ENCODE measurements at regions not wholly inside any gene's neighbourhood (a gene's known extent, or its start where the extent isn't known, plus 50 kb on each side); places are given as distances from the start of the nearest gene placed in this dataset.

DNA sequence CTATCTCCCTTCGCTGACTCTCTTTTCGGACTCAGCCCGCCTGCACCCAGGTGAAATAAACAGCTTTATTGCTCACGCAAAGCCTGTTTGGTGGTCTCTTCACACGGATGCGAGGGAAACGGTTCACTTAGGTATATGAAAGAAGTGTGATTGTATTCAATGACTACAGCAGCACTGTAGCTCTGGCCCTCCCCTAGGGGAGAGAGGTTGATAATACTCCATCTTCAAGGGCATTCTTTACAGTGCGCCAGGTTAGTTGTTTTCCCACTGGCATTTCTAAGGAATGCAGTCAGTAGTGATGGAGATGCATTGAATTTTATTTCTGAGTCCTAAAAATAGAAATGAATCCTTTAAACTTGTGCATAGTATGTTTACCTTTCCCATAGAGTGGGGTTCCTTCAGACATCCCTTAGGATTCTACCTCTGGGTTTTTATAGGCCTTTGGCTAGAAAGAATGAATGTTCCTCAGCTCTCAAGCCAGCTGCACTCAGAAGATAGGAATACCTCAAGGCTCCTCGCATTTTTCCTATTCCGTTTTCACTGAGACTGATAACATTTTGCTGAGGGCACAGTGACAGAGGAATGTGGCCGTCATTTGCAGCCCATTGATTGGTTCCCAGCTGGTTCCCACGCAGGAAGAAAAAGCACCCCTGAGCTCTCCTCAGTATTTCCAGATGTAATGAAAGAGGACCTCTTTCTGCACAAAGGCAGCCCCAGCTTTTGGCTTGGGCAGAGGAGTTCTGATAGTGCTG, 131.8 kb upstream of the C2CD4B start:
- no peak overlapping the region for H3K9ac ChIP-seq (ENCODE audit: insufficient read depth, low read length)
- no peaks in the 10 kb centered on the region for H4K20me1 ChIP-seq (ENCODE audit: control insufficient read depth, extremely low read depth, insufficient read depth, low read length)
- no peak overlapping the region for H2AFZ ChIP-seq (ENCODE audit: low read length)
- DNase-seq (ENCODE audit: low read depth in 2 of 2) = no peak
- H3K36me3 ChIP-seq (ENCODE audit: control insufficient read depth, insufficient read depth, low read length) = no peaks in the 10 kb centered on the region
- no peak for TF ChIP-seq EZH2 (IDR thresholded peaks at IDR 0.05; ENCODE audit: low read length, missing control alignments)
- TF ChIP-seq, protein P1, sequence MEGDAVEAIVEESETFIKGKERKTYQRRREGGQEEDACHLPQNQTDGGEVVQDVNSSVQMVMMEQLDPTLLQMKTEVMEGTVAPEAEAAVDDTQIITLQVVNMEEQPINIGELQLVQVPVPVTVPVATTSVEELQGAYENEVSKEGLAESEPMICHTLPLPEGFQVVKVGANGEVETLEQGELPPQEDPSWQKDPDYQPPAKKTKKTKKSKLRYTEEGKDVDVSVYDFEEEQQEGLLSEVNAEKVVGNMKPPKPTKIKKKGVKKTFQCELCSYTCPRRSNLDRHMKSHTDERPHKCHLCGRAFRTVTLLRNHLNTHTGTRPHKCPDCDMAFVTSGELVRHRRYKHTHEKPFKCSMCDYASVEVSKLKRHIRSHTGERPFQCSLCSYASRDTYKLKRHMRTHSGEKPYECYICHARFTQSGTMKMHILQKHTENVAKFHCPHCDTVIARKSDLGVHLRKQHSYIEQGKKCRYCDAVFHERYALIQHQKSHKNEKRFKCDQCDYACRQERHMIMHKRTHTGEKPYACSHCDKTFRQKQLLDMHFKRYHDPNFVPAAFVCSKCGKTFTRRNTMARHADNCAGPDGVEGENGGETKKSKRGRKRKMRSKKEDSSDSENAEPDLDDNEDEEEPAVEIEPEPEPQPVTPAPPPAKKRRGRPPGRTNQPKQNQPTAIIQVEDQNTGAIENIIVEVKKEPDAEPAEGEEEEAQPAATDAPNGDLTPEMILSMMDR (conservative IDR thresholded peaks at IDR 0.05 in 1 of 2, IDR thresholded peaks at IDR 0.05 in 1 of 2; ENCODE audit: low read depth in 1 of 2, low read length in 2 of 2) = no peak
- no peak overlapping the region for H3K4me3 ChIP-seq (replicated peaks in 1 of 4; ENCODE audit: control extremely low read depth in 1 of 4, insufficient read depth in 1 of 4, low read depth in 3 of 4, low read length in 4 of 4)
- H3K4me1 ChIP-seq (ENCODE audit: control insufficient read depth, extremely low read depth, insufficient read depth, low read length) = no peaks in the 10 kb centered on the region
- no peaks in the 10 kb centered on the region for H3K9me3 ChIP-seq (ENCODE audit: control insufficient read depth, insufficient read depth, low read depth, low read length)
- H3K4me2 ChIP-seq (ENCODE audit: extremely low read depth, insufficient read depth, low read length) = no peak overlapping the region
- H3K27me3 ChIP-seq (ENCODE audit: control insufficient read depth, insufficient read depth, low read length) = peaks cover 8% of the 10 kb centered on the region
- H3K27ac ChIP-seq (ENCODE audit: insufficient read depth, low read length) = no peak overlapping the region
- H3K79me2 ChIP-seq (ENCODE audit: control insufficient read depth, insufficient read depth, low read length) = no peaks in the 10 kb centered on the region

DNA sequence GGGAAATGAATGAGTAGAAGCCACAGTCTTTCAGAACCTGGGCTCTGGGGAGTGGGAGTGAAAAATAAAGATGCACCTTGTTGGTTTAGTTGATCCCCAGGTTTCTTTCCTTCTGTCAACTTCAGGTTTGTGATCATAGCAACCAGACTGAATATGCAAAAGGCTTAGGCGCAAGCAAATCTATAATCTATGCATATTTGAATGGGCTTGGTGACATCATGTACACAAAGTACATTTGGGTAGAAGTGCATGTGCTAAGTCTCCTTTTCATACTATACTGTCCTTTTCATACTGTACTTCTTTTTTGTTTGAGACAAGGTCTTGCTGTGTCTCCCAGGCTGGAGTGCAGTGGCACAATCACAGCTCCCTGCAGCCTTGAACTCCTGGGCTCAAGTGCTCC, 132.4 kb upstream of the C2CD4B start:
- no peak overlapping the region for H3K9ac ChIP-seq (ENCODE audit: insufficient read depth, low read length)
- H4K20me1 ChIP-seq (ENCODE audit: control insufficient read depth, extremely low read depth, insufficient read depth, low read length) = no peaks in the 10 kb centered on the region
- no peaks in the 10 kb centered on the region for H3K4me1 ChIP-seq (ENCODE audit: control insufficient read depth, extremely low read depth, insufficient read depth, low read length)
- no peaks in the 10 kb centered on the region for H3K36me3 ChIP-seq (ENCODE audit: control insufficient read depth, insufficient read depth, low read length)
- TF ChIP-seq, protein P1 (conservative IDR thresholded peaks at IDR 0.05 in 1 of 2, IDR thresholded peaks at IDR 0.05 in 1 of 2; ENCODE audit: low read depth in 1 of 2, low read length in 2 of 2) = no peak
- no peak for TF ChIP-seq EZH2 (IDR thresholded peaks at IDR 0.05; ENCODE audit: low read length, missing control alignments)
- no peaks in the 10 kb centered on the region for H3K9me3 ChIP-seq (ENCODE audit: control insufficient read depth, insufficient read depth, low read depth, low read length)
- no peak overlapping the region for H3K27ac ChIP-seq (ENCODE audit: insufficient read depth, low read length)
- DNase-seq (ENCODE audit: low read depth in 2 of 2) = no peak
- H3K4me2 ChIP-seq (ENCODE audit: extremely low read depth, insufficient read depth, low read length) = no peak overlapping the region
- no peak overlapping the region for H3K4me3 ChIP-seq (replicated peaks in 1 of 4; ENCODE audit: control extremely low read depth in 1 of 4, insufficient read depth in 1 of 4, low read depth in 3 of 4, low read length in 4 of 4)
- no peak overlapping the region for H2AFZ ChIP-seq (ENCODE audit: low read length)
- H3K79me2 ChIP-seq (ENCODE audit: control insufficient read depth, insufficient read depth, low read length) = no peaks in the 10 kb centered on the region
- H3K27me3 ChIP-seq (ENCODE audit: control insufficient read depth, insufficient read depth, low read length) = peaks cover 8% of the 10 kb centered on the region

DNA sequence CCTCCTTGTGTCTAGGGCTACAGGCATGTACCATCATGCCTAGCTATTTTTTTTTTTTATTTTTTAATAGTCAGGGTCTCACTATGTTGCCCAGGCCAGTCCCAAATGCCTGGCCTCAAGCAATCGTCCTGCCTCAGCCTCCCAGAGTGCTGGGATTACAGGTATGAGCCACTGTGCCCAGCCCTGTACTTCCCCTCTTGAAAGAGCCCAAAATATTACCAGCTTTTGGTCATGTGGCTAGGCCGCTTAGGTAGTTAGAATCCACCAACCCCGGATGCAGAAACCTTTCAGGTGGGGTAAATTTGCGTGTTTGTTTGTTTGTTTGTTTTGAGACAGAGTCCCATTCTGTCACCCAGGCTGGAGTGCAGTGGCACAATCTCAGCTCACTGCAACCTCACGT, 132.8 kb upstream of the C2CD4B start:
- no peaks in the 10 kb centered on the region for H3K4me1 ChIP-seq (ENCODE audit: control insufficient read depth, extremely low read depth, insufficient read depth, low read length)
- no peak overlapping the region for H3K27ac ChIP-seq (ENCODE audit: insufficient read depth, low read length)
- TF ChIP-seq, protein P1 (conservative IDR thresholded peaks at IDR 0.05 in 1 of 2, IDR thresholded peaks at IDR 0.05 in 1 of 2; ENCODE audit: low read depth in 1 of 2, low read length in 2 of 2) = no peak
- no peak for TF ChIP-seq EZH2 (IDR thresholded peaks at IDR 0.05; ENCODE audit: low read length, missing control alignments)

More for the DNA sequence above, 132.8 kb upstream of the C2CD4B start:
- no peak overlapping the region for H3K9ac ChIP-seq (ENCODE audit: insufficient read depth, low read length)
- H4K20me1 ChIP-seq (ENCODE audit: control insufficient read depth, extremely low read depth, insufficient read depth, low read length) = no peaks in the 10 kb centered on the region
- DNase-seq (ENCODE audit: low read depth in 2 of 2) = no peak
- no peaks in the 10 kb centered on the region for H3K79me2 ChIP-seq (ENCODE audit: control insufficient read depth, insufficient read depth, low read length)
- no peaks in the 10 kb centered on the region for H3K36me3 ChIP-seq (ENCODE audit: control insufficient read depth, insufficient read depth, low read length)
- no peak overlapping the region for H3K4me3 ChIP-seq (replicated peaks in 1 of 4; ENCODE audit: control extremely low read depth in 1 of 4, insufficient read depth in 1 of 4, low read depth in 3 of 4, low read length in 4 of 4)
- no peaks in the 10 kb centered on the region for H3K9me3 ChIP-seq (ENCODE audit: control insufficient read depth, insufficient read depth, low read depth, low read length)
- no peak overlapping the region for H3K4me2 ChIP-seq (ENCODE audit: extremely low read depth, insufficient read depth, low read length)
- H2AFZ ChIP-seq (ENCODE audit: low read length) = no peak overlapping the region
- H3K27me3 ChIP-seq (ENCODE audit: control insufficient read depth, insufficient read depth, low read length) = peaks cover 8% of the 10 kb centered on the region

Data from fibroblast of lung (primary cell).